GM19324 (cell line): ENCODE measurements at regions not wholly inside any gene's neighbourhood (a gene's known extent, or its start where the extent isn't known, plus 50 kb on each side); places are given as distances from the start of the nearest gene placed in this dataset.
"Not testable (repeated sequence)": the region's sequence is repeated elsewhere in the genome, so short reads cannot be mapped to it uniquely, and the experiment has no call there.

Source experiments
- ATAC-seq: cut with Tn5 transposase; IDR thresholded peaks from one replicate; pipeline ENCODE4 v1.9.1; 2021; ENCODE audit warnings: mild to moderate bottlenecking, moderate library complexity; ENCODE audit not compliant: unreplicated experiment, low FRiP score

DNA sequence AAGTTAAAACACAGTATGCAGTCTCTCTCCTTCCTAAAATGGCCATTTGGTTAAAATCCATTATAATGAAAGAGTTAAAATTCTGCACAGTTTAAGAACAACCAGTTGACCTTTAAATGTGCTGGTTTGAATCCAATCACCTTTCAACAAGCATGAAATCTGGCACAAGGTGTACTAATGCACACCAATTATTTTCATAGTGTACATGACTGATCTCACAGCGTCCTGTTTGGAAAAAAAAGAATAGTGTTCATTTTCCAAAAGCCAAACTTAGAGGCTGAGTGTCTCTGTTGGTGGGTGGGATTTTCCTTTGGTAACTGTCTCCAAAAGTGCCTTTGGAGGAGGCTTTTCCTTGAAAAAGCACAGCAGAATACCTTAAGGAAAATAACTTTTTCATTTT is 180.6 kb downstream of the DEPDC1B start:
- no peak for ATAC-seq

DNA sequence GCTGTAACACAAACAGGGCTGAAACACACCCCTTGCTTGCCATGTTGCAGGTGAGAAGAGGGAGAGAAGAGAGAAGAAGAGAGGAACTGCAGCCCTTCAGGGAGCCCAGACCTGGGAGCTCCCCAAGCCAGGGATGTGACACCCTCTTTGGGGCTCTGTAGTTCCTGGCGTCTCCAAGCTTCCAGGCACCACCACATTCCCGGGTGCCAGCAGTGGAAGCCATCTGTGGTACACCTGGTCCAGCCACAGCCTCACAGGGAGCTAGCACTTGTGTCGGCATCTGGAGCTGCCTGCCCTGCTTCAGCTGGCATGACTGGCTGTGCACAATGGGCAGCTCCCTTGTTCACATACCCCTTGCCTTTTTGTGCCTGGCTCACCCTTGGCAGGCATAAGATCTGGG is 182.1 kb downstream of the DEPDC1B start:
- ATAC-seq = no peak

DNA sequence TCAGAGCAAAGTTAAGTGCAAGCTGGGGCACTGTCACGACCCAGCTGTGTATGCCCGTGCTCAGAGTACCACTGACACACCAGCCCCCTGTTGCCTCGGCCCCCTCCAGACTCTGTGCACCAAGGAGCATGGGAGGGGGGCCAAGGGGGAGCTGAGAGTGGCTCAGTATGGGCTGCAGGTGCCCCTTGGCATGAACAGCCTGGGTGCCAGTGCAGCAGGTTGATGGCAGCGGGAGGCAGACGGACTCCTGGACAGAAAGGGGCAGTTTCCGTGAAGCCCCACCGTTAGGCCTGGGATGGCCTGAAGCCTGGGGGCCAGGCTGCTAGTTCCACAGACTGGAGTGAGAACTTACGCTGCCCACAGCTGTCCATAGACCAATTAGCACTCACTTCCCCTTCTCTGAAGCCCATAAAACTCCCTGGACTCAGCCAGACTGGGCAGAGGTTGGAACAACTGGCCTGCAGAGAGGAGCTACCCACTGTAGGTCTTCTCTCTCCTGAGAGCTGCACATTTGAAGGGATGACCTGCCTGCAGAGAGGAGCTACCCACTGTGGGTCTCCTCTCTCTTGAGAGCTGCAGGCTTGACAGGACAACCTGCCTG is 182.8 kb downstream of the DEPDC1B start:
- ATAC-seq = no peak

DNA sequence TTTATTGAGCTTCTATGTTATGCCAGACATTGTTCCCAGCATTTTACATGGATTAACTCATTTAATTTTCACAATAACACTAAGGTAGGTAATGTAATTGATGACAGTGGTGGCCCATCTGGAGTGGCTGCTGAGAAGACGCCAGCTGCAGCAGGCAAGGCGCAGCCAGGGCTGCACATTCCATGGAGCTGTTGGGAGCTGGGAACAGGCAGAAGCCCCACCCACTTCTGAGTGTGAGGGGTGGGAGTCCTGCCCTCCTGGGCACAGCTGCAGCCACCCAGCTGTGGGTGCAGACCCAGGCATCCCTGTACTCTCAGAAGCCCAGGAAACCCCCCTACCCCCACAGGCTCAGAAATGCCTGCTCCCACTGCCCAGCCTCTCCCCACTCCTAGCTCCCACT is 183.3 kb downstream of the DEPDC1B start:
- ATAC-seq = no peak

DNA sequence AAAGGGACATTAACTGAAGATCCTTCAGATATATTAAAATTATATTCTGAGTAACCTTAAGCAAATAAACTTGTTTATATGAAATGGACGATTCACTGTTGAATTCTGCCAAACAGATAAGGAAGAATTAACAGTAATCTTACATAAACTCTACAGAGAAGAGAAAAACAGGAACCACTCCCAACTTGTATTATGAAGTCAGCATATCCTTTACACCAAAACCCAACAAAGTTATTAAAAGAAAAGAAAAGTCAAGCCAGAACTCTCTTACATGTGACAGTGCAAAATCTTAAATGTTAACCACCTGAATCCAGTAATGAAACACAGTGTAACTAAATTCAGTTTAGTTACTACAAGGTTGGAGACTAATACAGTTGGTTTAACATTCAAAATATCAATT is 185.8 kb downstream of the DEPDC1B start:
- ATAC-seq = no peak

DNA sequence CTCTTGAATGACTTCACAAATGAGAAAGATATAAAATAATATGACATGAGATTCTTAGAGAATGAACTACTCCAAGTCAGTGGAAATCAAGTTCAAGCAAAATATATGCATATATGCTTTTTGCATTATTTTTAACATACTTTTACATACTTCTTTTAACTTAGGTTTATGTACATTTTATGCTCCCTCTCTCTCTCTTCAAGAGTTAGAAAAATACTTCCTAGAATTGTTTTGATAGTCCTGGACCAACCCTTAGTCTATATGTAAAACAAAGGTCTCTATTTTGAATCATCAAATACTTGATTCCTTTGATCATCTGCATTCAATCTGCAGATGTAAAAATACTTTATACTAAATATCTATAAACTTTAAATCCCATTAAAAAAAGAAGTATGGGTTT is 187.8 kb downstream of the DEPDC1B start:
- ATAC-seq = no peak

- ATAC-seq = no peak
Observed at GRCh38 chr5:60510663-60511062, 189.3 kb downstream of the DEPDC1B start.

DNA sequence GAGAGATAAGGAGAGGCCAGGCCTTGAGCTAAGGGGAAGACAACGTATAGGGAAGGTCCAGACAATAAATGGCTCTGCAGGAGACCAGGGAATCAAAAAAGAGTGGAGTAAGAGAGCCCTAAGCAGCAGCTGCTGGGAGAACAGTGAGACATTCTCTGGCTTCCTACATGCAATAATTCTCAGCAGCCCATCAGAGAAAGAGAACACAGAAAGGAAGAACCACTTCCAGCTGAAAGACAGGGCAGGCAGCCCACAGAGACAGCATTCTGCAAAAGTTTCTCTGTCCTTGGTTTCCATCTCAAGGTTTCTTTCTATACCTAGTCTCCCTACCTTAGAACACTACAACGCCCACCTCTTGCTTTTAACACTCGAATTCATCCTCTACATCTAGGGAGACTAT is 189.9 kb downstream of the DEPDC1B start:
- ATAC-seq = no peak

DNA sequence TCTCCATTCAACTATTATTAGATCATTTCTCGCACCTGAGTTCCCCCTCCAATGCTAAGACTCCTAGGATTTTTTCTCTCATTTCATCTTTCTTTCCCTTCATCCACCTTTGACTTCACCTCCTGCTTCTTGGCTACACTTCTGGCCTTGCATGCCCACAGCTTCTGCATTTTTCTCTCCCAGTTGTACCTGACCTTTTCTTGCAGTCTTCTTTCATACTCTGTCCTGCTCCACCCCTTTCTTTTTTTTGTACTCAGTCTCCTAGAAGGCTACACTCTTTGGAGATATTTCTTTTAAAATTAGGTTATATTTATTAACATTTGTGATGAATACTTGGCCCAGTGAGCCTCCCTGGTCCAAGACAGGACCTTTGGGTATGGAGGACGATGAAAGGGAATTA is 190.4 kb downstream of the DEPDC1B start:
- ATAC-seq = no peak

DNA sequence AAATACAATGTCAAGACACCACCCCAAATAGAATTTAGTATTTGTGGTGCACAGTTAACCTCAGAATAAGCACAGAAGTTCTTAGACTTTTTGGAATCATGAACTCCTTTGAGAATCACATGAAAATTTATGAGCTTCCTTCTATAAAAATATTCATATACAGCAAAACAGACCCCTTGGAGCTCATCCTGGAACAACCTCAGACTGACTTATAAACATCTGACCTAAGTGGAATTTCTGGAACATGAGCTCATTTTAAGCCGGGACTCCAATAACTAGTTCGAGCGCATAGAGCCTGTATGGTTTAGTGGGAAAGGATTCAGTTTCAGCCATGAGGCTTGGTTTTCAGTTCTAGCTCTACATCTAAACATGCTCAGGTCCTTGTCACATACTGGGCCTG is 192.3 kb downstream of the DEPDC1B start:
- no peak for ATAC-seq

DNA sequence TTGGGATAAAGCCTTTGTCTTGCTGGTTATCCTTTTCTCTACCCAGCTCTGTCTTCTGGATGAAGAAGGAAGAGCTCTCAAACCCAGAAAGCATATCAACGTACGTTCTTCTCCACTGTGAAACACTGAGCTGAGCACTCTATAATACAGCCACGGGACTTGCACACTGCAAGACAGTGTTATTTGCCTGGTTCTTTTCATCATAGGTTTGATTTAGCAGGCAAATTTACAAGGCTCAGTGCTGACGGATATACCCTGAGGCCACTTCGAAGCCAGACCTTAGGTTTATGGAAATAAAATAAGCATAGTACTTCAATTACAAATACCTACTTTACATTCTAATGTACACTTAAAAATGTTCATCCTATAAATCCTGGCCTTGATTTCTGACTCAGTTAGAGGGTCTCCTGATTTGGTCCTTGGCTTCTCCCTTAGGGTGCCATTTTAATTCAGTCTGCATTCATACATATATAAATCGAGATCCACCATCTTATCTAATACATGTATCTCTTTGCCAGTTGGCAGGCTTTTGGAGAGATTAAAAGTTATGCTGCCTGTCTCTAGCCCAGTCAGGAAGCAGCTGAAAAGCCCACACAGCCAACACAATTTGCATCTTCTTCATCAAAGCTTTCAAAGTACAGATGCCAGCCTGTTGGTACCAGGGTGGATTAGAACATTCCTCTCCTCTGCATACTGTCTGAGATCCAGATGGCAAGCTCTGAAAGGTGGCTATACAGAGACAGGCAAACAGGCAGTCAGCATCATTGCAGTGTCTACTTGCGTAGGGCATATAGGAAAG is 194.4 kb downstream of the DEPDC1B start:
- ATAC-seq = no peak

- ATAC-seq = peak; percentile 59
Observed at GRCh38 chr5:60504342-60504741, 195.6 kb downstream of the DEPDC1B start.

GRCh38 chr5:60503771-60504170 is 196.2 kb downstream of the DEPDC1B start:
- ATAC-seq = peak; percentile 28

DNA sequence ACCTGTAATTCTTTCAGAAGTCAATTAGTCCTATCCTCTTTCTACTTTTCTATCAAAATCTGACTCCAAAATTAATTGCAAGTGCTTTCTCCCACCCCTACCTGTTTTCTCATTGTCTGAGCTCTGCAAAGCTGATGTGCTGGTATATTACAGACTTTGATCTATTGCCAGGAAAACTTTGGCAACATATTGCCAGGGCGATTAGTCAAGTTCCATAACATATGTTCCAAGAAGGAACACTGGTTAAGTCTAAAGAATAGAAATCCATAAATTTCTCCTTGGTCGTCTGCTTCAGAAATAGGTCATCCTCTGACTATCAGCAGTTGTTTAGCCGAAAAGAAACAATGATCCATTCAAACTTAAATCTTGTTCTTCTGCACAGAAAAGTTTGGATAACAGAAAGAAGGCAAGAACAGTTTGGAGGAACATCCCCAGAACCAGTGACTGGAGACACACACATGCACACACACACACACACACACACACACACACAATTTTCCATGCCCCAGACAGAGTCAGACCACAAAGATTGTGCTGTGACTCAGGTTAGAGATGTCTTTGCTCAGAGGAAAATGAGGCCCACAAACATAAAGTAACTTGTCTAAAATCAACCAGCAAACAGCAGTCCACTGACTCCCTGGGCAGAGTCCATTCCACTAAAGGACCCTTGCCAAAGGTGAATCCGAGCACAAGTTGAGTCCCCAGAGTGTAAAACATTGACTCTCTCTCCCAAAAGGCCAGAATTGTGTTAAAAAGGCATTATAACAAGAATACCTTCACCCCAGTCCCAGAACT is 202.1 kb downstream of the DEPDC1B start:
- no peak for ATAC-seq

GRCh38 chr5:60495644-60496520 is 204.1 kb downstream of the DEPDC1B start:
- ATAC-seq = no peak

DNA sequence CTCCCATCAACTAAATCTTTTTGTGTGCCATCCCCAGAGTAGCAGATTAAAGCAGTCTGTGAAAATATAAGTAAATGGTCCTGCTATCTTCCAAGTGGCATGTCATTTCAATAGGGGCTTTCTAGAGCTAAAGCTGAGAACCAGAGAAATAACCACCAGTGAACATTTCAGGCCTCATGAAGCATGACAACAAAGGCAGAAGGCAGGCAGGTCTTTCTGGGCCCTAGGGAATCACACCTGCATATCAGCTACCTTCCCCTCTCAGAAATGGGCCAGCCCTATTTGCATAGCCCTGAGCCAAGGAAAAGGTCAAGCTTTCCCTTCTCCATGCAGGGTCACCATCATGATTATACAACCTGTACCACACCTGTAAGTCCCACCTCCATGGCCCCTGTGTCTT is 205.3 kb downstream of the DEPDC1B start:
- peak; percentile 60 for ATAC-seq

GRCh38 chr5:60494144-60494543 is 205.8 kb downstream of the DEPDC1B start:
- ATAC-seq = no peak

- no peak for ATAC-seq
Observed at GRCh38 chr5:60493372-60493771, 206.6 kb downstream of the DEPDC1B start.

- ATAC-seq = no peak
Observed at GRCh38 chr5:60492958-60493357, 207.0 kb downstream of the DEPDC1B start.

DNA sequence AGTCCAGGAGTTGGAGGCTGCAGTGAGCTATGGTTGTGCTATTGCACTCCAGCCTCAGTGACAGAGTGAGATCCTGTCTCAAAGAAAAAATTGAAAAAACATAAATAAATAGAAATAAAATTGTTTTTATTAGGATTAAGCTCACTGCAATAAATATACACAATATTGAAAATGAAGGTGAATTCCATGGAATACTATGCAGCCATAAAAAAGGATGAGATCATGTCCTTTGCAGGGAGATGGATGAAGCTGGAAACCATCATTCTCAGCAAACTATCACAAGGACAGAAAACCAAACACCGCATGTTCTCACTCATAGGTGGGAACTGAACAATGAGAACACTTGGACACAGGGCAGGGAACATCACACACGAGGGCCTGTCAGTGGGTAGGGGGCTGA is 207.6 kb downstream of the DEPDC1B start:
- not testable (repeated sequence) for ATAC-seq
